NCI-H446 (cell line): ENCODE measurements at regions not wholly inside any gene's neighbourhood (a gene's known extent, or its start where the extent isn't known, plus 50 kb on each side); places are given as distances from the start of the nearest gene placed in this dataset.
A peak's percentile ranks its signal among the peaks of the same experiment; 100 is the strongest.
"Not testable (repeated sequence)": the region's sequence is repeated elsewhere in the genome, so short reads cannot be mapped to it uniquely, and the experiment has no call there.

Source experiments
- DNase-seq, 2 experiments: peaks; one replicate each; lab custom pipeline; 2025; lab: John Stamatoyannopoulos, UW

DNA sequence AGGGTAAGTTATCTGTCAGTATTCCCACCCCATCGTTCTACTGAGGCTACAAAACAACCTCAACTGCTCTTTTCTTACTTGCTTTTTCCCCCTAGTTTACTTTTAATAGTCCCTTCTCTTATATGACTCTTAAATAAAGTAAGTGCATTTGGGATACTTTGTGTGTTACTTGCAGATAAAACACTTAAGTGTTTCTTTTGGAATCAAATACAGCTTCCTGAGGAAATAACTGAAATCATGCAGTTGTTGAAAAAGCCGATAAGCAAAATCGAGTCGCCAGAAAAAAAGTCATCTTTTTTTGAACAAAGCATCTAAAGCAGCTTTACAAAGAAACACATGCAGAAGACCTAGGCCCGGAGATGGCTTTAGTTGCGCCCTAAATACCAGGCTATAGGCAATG is 53.5 kb upstream of the EPB41L4A start:
- no peak for DNase-seq

DNA sequence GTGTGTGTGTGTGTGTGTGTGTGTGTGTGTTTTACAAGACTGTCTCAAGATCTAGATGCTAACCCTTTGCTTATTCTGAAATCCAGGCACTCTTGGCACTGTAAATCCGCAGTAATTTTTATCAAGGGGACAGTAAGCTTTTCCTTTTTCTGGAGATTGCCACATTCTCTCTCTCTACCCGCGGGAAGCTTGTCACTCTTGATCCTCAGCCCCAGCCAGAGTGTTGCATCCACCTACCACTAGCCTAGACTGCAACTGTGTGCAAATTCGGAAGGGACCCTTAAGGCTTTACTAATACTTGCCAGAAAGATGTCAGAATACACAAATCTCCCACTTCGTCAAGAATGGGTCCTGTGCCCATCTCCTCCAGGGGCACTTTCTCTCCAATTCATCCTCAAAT is 54.9 kb upstream of the EPB41L4A start:
- no peak for DNase-seq

GRCh38 chr5:112475747-112476365 is 56.8 kb upstream of the EPB41L4A start:
- DNase-seq = peak; percentile 48 to 64

DNA sequence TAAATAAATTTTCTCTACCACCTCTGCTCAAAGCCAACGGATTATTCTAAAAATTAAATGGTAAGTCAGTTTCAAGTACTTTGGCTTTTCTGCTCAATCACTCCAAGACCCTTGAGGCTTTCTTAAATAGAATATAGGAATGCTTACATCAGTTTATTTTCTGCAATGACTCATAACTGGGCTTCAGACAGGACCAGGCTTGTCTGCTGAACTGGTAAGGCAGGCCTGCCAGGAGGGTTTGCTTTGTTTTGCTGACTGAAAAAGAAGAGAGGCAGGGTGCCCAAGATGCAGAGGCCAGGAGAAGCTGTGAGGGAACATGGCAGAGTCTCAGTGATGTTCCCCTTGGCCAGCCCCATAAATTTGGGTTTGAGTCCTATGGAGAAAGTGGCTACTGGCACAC is 60.3 kb upstream of the EPB41L4A start:
- DNase-seq = peak; percentile 27 to 54

DNA sequence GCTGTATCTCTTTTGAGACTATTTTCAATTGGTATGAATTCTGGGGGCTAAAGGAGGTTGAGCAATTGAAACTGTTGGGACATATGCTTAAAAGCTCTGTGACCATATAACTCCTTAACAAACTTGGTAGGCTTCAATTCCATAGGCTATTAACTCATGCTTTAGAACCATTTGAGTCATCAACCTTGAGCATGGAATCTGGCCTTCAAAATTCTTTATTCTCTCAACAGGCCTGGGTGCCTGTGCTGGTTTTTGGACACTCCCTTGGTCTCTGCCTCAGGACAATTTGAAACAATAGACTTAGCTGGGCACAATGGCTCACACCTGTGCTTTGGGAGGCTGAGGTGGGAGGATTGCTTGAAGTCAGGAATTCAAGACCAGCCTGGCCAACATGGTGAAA is 61.4 kb upstream of the EPB41L4A start:
- no peak for DNase-seq

GRCh38 chr5:112483704-112484103 is 64.6 kb upstream of the EPB41L4A start:
- no peak for DNase-seq

- DNase-seq = no peak
Measured at GRCh38 chr5:112485934-112486355, 66.9 kb upstream of the EPB41L4A start.

DNA sequence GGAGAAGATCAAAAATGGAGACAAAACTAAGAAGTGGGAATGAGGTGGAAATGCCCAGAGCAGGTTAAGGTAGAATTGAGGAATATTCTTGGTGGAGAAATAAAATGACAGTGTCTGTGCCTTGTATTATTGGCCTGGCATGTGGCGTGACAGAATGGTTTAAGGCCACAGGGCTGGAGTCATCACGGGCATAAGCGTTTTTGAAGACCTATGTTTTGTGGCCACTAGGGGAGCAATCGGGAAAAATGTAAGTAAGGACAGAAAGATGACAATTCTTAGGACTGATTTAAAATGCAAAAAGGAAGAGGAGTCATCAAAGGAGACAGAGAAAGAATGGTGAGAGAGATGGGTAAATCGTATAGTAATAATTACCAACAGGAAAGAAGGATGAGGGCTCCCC is 72.2 kb upstream of the EPB41L4A start:
- no peak for DNase-seq

GRCh38 chr5:112492291-112492690 is 73.2 kb upstream of the EPB41L4A start:
- DNase-seq = peak in 1 of 2 experiments; percentile 28

GRCh38 chr5:112503749-112504501 is 84.8 kb upstream of the EPB41L4A start:
- DNase-seq = not testable (repeated sequence)

DNA sequence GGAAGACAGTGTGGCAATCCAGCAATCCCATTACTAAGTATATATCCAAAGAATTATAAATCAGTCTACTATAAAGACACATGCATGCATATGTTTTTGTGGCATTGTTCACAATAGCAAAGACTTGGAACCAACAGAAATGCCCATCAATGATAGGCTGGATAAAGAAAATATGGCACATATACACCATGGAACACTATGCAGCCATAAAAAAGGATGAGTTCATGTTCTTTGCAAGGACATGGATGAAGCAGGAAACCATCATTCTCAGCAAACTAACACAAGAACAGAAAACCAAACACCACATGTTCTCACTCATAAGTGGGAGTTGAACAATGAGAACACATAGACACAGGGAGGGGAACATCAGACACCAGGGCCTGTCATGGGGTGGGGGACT is 90.0 kb upstream of the EPB41L4A start:
- not testable (repeated sequence) for DNase-seq

DNA sequence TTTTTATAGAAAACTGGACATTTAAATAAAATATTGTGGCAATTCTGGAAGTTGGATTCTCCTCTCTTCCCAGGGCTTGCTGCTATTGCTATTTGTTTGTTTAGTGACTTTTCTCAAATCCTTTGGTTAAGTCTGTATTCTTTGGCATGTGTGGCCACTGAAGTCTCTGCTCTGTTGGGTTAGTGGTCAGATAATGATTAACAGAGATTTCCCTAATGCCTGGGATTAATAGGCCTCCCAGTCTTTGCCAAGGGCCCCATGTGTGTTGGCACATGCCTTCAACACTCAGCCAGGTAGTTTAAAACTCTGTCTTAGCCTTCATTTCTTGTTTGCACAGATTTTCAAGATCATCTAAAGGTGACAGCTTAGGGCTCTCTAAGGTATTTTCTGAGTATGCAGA is 92.8 kb upstream of the EPB41L4A start:
- DNase-seq = no peak

DNA sequence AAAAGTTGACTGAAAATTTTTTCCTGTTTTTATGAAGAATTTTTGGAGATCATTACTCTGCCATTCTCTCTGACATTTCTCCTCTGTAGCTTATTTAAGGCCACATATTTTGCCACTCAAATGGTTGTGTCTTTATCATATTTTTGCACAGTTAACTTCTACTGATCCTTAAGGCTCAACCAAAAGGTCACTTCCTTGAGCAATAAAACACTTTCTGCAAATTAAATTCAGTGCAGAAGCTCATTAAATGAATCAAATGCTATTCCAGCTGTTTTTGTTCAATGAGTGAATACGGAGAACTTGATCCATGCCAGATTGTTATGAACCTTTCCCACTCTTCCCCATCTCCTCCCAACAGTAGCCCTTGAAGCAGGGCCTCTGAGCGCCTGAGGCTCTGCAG is 93.8 kb upstream of the EPB41L4A start:
- DNase-seq = no peak

DNA sequence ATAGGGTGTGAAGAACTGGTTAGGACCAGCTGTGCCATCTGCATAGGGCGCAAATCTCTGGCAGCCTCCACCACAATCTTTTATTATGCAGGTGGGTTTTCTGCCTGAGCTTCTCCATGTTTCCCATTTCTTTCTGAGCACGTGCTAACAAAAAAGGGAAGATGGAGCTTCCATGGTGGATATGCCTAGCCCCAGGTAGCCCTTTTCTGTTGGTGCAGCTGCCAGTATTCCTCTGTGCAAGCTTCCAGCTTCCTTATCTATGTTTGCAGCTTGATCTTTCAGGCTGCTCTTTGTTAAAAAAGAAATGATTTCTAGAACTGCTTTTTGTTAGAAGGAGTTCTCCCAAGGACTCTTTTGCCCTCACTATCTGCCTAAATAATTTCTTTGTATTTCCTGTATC is 95.0 kb upstream of the EPB41L4A start:
- no peak for DNase-seq

DNA sequence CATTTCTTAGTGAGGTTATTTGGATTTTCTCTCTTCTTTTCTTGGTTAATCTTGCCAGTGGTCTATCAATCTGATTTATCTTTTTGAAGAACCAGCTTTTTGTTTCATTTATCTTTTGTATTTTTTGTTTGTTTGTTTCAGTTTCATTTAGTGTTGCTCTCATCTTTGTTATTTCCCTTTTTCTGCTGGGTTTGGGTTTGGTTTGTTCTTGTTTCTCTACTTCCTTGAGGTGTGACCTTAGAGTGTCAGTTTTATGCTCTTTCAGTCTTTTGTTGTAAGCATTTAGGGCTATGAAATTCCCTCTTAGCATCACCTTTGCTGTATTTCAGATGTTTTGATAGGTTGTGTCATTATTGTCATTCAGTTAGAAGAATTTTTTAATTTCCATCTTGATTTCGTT is 101.4 kb upstream of the EPB41L4A start:
- not testable (repeated sequence) for DNase-seq

- DNase-seq = not testable (repeated sequence)
Measured at GRCh38 chr5:112522891-112523673, 104.0 kb upstream of the EPB41L4A start.

GRCh38 chr5:112523674-112524263 is 104.7 kb upstream of the EPB41L4A start:
- not testable (repeated sequence) for DNase-seq

- no peak for DNase-seq
Measured at GRCh38 chr5:112525217-112525616, 106.1 kb upstream of the EPB41L4A start.

DNA sequence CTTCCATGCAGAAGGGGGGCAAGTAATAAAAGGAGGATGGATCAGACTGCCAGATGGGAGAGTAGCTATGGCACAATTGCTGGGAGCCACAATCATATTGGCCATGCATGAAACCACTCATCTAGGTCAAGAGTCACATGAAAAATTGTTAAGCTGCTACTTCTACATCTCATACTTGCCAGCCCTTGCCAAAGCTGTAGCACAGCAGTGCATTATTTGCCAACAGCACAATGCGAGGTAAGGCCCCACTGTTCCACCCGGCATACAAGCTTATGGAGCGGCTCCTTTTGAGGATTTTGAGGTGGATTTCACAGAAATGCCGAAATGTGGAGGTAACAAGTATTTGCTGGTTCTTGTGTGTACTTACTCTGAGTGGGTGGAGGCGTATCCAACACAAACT is 109.9 kb upstream of the EPB41L4A start:
- no peak for DNase-seq

DNA sequence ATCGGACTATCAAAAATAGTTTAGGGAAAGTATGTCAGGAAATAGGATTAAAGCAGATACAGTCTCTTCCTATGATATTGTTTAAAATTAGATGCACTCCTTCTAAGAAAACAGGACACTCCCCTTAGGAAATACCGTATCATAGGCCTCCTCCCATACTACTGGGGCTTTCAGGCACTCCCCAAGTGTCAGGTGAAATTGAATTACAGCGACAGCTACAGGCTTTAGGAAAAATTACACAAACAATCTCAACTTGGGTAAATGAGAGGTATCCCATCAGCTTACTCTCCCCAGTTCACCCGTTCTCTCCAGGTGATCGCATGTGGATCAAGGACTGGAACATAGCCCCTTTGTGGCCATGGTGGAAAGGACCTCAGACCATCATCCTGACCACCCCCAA is 110.4 kb upstream of the EPB41L4A start:
- DNase-seq = no peak

DNA sequence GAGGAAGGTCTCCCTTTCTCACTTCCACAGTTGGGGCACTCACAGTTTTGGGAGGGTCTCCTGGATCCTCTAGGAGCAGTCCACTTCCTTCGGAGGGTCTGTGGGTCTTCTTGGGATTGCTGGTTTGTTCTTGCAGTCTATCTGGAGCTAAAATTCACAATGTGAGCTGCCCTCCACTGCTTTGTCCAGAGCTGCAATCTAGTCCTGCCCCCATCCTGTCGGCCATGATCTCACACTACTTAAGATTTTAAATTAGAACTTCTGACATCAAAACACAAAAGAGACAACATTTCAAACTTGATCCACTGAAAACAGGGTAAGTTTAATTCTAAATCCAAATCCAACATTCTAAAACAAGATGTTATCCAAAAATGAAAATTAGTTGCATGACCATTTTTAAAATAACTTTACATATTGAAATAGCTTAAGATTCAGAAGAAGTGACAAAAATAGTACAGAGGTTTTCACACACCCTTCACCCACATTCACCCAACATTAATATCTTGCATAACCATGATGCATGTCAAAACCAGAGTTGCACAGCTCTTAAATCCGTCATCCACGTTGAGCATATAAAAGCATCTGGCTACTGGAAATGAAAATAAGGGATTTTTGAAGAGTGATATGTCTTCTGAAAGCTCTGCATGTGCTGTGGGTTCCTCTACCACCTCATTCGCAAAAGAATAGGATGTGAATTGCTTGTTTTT is 113.7 kb upstream of the EPB41L4A start:
- DNase-seq = no peak

- DNase-seq = no peak
Measured at GRCh38 chr5:112533362-112533761, 114.3 kb upstream of the EPB41L4A start.
